DND-41 (cell line): ENCODE measurements at regions not wholly inside any gene's neighbourhood (a gene's known extent, or its start where the extent isn't known, plus 50 kb on each side); places are given as distances from the start of the nearest gene placed in this dataset.

Experiments
- ATAC-seq: fragments of 200-7000 bp; cut with Tn5 transposase; 3 replicates; pipeline ENCODE4 v1.9.1; 2021; ENCODE audit warnings: low read depth; ENCODE audit not compliant: insufficient read depth
- DNase-seq: peaks from one replicate; pipeline ENCODE4 v3.0.0-alpha.2; 2020
- H2AFZ ChIP-seq: 2 replicates; pipeline ENCODE4 v1.6.0; 2012; ENCODE audit warnings: low read depth, low read length
- H3K27ac ChIP-seq: 2 replicates; pipeline ENCODE4 v1.5.1; 2012; ENCODE audit warnings: low read length, inconsistent platforms
- H3K27me3 ChIP-seq: fragments of 200-600 bp; sonication (generic); 2 replicates; pipeline ENCODE4 v1.6.0; 2012; ENCODE audit warnings: low read length, mild to moderate bottlenecking, inconsistent platforms; ENCODE audit not compliant: insufficient read depth, poor library complexity
- H3K36me3 ChIP-seq: 2 replicates; pipeline ENCODE4 v1.5.1; 2012; ENCODE audit warnings: low read length, inconsistent platforms; ENCODE audit not compliant: insufficient read depth
- H3K4me1 ChIP-seq: 2 replicates; pipeline ENCODE4 v1.5.1; 2012; ENCODE audit warnings: mild to moderate bottlenecking, low read length; ENCODE audit not compliant: insufficient read depth
- H3K4me2 ChIP-seq: 2 replicates; pipeline ENCODE4 v1.6.0; 2012; ENCODE audit warnings: mild to moderate bottlenecking, moderate library complexity, low read length, inconsistent platforms; ENCODE audit not compliant: insufficient read depth
- H3K4me3 ChIP-seq, 2 experiments: fragments of 200-600 bp in 1 of 2; shearing (Covaris generic) in 1 of 2; 2 replicates each; pipeline ENCODE4 v1.5.1; 2012 to 2016; ENCODE audit warnings: inconsistent platforms in 2 of 2, low read length in 2 of 2, mild to moderate bottlenecking in 2 of 2, low read depth in 1 of 2, moderate library complexity in 1 of 2
- H3K79me2 ChIP-seq: 2 replicates; pipeline ENCODE4 v1.6.0; 2012; ENCODE audit warnings: low read length, inconsistent platforms; ENCODE audit not compliant: insufficient read depth
- H3K9ac ChIP-seq: 2 replicates; pipeline ENCODE4 v1.6.0; 2012; ENCODE audit warnings: low read depth, mild to moderate bottlenecking, inconsistent platforms, low read length, moderate library complexity
- H3K9me3 ChIP-seq: 2 replicates; pipeline ENCODE4 v1.5.1; 2012; ENCODE audit warnings: low read length, moderate library complexity, mild to moderate bottlenecking, inconsistent platforms; ENCODE audit not compliant: insufficient read depth, severe bottlenecking
- H4K20me1 ChIP-seq: 2 replicates; pipeline ENCODE4 v1.6.0; 2012; ENCODE audit warnings: low read length; ENCODE audit not compliant: insufficient read depth
- CTCF ChIP-seq: IDR thresholded peaks from 2 replicates; pipeline ENCODE4 v1.5.1; 2012; ENCODE audit warnings: borderline replicate concordance, low read length, moderate library complexity, mild to moderate bottlenecking; ENCODE audit not compliant: poor library complexity, severe bottlenecking; ENCODE audit errors: extremely low read depth
- EZH2 ChIP-seq: IDR thresholded peaks from 3 replicates; pipeline ENCODE4 v1.6.1; 2012; ENCODE audit warnings: borderline replicate concordance, low read depth, mild to moderate bottlenecking, moderate library complexity, low read length, inconsistent platforms; ENCODE audit not compliant: severe bottlenecking

- Histone ChIP-seq H2AFZ (no peak overlapping the region), H3K9me3 (no peaks in the 10 kb centered on the region), H3K27me3 (no peaks in the 10 kb centered on the region), H3K4me2 (no peak overlapping the region), H3K4me1 (peaks cover 79% of the 10 kb centered on the region), H4K20me1 (no peaks in the 10 kb centered on the region), H3K9ac (no peak overlapping the region), H3K4me3 (no peak overlapping the region), H3K27ac (peak overlapping the region; percentile 85), H3K79me2 (no peaks in the 10 kb centered on the region), H3K36me3 (no peaks in the 10 kb centered on the region)
- DNase-seq (no peak), ATAC-seq (no peak)
- no peak for TF ChIP-seq EZH2
These were observed 58.0 kb upstream of the CD93 start for GRCh38 chr20:23143986-23144690.

- Histone ChIP-seq H2AFZ (no peak overlapping the region), H3K4me1 (peaks cover 80% of the 10 kb centered on the region), H3K9me3 (no peaks in the 10 kb centered on the region), H4K20me1 (no peaks in the 10 kb centered on the region), H3K4me2 (peak overlapping the region; percentile 30), H3K4me3 (no peak overlapping the region), H3K27me3 (no peaks in the 10 kb centered on the region), H3K79me2 (no peaks in the 10 kb centered on the region), H3K36me3 (no peaks in the 10 kb centered on the region), H3K9ac (peak overlapping the region; percentile 38), H3K27ac (peak overlapping the region; percentile 85)
- TF ChIP-seq EZH2 (no peak), CTCF (no peak)
- ATAC-seq = peak; percentile 72
- peak; percentile 77 for DNase-seq
These were observed 57.0 kb upstream of the CD93 start for GRCh38 chr20:23143098-23143497.

GRCh38 chr20:23142162-23143050 lies 56.3 kb upstream of the CD93 start:
- H3K9me3 ChIP-seq = no peaks in the 10 kb centered on the region
- no peak for TF ChIP-seq EZH2
- TF ChIP-seq CTCF = peak; percentile 57
- peak overlapping the region in 1 of 2 experiments; percentile 2; a peak in 1 of 4 replicates for H3K4me3 ChIP-seq
- peaks cover 80% of the 10 kb centered on the region for H3K4me1 ChIP-seq
- no peaks in the 10 kb centered on the region for H4K20me1 ChIP-seq
- peak overlapping the region; percentile 85 for H3K27ac ChIP-seq
- H2AFZ ChIP-seq = peak overlapping the region; percentile 22; the same call in 1 of the 2 replicates
- H3K79me2 ChIP-seq = no peaks in the 10 kb centered on the region
- H3K4me2 ChIP-seq = peak overlapping the region; percentile 30
- DNase-seq (peak; percentile 33), ATAC-seq (peak; percentile 30; the same call in 2 of the 3 replicates)
- H3K36me3 ChIP-seq = no peaks in the 10 kb centered on the region
- H3K9ac ChIP-seq = peak overlapping the region; percentile 38
- no peaks in the 10 kb centered on the region for H3K27me3 ChIP-seq
